Activated T-helper 9 cell treated with anti-CD3 and anti-CD28 coated beads, Interleukin-2, amount 50 U/mL, for 16 hours (primary cell): ENCODE measurements at regions not wholly inside any gene's neighbourhood (a gene's known extent, or its start where the extent isn't known, plus 50 kb on each side); places are given as distances from the start of the nearest gene placed in this dataset.
"Not testable (repeated sequence)": the region's sequence is repeated elsewhere in the genome, so short reads cannot be mapped to it uniquely, and the experiment has no call there.

Experiments used
- DNase-seq: peaks from one replicate; pipeline ENCODE4 v3.0.0-alpha.2; 2020; ENCODE audit warnings: low read depth

GRCh38 chr5:162800301-162800700 is 637.1 kb upstream of the CCNG1 start:
- DNase-seq: no peak

- no peak for DNase-seq
These were observed 636.2 kb upstream of the CCNG1 start for GRCh38 chr5:162801235-162801634.

DNA sequence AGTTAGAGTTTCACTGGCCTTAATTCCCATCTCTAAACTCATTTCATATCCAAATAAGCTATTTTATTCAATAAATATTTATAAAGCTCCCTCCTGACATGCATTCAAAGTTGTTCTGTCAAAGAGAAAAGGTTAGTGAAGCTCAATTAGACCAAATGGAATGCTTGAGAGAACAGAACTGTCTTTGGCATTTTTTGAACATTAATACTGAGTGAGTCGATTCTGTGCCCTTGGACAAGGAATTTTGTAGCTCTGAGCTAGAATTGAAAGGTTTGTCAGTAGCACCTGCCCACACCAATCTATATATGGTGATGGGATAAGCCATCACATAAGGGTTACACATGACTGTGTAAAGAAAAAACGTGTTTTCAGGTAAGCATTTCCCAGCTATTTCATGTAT is 631.2 kb upstream of the CCNG1 start:
- no peak for DNase-seq

- DNase-seq: no peak
These were observed 626.3 kb upstream of the CCNG1 start for GRCh38 chr5:162811071-162811470.

DNA sequence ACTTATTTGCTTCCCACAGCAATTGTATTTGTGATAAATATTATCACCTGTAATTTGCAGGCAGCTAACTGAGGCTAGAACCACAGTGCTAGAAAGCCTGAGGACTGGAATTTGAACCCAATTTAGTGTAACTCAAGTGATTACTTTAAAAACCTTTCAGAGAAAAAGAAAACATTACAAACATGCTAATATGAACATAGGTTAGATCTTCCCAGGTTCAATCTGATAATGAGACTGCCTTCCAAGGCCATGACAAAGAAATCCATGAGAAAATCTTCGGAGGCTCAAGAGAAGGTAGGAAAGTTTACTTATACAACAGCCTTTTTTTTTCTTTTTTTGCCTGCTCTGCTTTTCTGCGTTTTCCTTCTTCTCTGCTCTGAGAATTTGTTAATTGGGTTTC is 620.6 kb upstream of the CCNG1 start:
- no peak for DNase-seq

GRCh38 chr5:162817364-162817763 is 620.0 kb upstream of the CCNG1 start:
- DNase-seq: no peak

GRCh38 chr5:162821664-162822063 is 615.7 kb upstream of the CCNG1 start:
- not testable (repeated sequence) for DNase-seq

DNA sequence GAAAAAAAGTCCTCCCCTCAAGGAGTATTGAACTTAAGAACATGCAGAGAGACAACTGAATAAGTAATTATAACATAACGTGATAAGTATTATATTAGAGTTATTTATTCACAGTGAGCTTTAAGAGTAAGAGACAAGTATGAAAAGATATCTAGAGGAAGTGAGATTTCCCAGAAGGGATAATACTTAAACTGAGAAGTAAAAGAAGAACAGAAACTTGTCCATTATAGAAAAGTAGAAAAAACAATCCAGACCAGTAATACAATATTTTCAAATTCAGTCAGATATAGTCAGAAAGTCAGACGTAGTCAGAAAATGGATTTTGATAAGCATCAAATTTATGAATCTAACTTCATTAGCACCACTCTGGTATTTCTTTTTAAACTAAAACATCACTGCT is 613.0 kb upstream of the CCNG1 start:
- DNase-seq: no peak

DNA sequence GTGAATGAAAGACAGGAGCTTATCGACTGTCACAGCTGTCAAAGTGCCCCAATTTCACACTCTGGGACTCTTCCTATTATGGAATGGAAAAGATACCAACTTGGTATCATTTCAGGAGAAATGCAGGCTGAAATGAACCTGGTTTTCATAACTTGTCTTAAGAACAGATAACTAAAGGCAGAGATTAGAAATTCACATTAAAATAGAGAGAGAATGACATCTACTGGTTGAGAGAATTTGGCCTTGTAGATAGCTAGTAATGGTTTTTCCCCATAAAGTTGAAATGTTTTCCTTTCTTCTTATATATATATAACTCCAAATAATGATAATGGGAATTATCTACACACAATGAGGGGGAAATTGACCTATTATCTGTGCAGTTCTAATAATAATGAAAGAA is 600.2 kb upstream of the CCNG1 start:
- no peak for DNase-seq

GRCh38 chr5:162842727-162843126 is 594.7 kb upstream of the CCNG1 start:
- no peak for DNase-seq

DNA sequence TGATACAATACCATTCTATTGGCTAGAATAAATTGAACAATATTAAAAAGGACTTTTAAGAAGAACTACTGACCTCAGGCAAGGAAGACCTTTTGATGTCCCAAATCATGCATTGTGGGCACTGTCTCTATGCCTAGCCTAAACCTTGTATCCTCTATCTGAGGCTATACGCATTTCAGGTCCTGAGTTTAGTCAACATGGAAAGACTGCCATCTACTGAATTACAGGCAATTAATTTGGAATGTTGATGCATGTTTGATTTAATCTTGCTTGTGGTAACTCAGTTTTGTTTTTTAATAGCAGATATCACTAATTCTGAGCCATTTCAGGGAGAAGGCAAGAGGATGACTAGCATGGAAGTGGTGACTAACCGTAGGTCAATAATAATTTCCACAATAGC is 585.3 kb upstream of the CCNG1 start:
- no peak for DNase-seq

DNA sequence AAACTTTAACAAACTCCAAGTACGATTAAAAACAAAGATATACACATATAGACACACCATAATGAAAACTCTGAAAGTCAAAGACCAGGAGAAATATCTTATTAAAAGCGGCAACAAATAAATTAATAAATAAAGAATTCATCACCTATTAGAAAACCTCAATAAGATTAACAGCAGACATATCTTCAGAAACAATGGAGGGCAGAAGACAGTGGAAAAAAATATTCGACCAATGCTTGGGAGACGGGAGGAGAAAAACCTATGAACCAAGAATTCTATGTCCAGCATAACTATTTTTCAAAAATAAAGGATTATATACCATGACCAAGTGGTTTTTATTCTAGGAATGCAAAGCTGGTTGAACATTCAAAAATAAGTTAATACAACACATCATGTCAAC is 578.6 kb upstream of the CCNG1 start:
- DNase-seq: no peak

DNA sequence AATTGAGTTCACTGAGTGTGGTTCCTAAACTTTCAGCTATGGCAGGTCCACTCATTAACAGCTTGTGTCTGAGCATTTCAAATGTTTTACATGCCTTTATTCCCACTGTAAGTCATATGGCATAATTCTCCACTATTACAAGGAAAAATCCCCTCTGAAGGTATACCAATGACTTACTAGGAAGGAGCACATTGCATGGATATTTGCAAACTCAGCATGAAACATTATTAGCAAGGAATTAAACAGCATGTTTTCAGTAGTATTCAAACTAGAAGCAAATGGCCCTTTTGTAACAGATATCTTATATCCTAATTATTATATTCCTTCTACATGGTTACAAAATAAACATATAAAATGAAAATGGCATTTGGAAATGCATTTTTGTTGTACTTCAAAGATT is 566.4 kb upstream of the CCNG1 start:
- DNase-seq: no peak

DNA sequence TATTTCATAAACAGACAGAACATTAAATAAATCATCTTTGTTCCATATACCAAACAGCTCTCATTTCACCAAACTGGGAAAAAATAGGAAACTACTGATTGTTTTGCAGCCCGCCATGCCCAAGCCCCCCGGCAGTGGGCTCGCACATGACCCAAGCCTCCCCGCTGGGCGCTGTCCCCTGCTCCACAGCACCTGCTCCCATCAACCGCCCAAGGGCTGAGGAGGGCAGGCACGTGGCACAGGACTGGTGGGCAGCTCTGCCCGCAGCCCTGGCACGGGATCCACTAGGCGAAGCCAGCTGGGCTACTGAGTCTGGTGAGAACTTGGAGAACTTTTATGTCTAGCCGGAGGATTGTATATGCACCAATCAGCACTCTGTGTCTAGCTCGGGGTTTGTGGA is 554.8 kb upstream of the CCNG1 start:
- no peak for DNase-seq

GRCh38 chr5:162886717-162887116 is 550.7 kb upstream of the CCNG1 start:
- no peak for DNase-seq

GRCh38 chr5:162888268-162888667 is 549.1 kb upstream of the CCNG1 start:
- DNase-seq: no peak

- DNase-seq: no peak
These were observed 525.5 kb upstream of the CCNG1 start for GRCh38 chr5:162911873-162912272.

DNA sequence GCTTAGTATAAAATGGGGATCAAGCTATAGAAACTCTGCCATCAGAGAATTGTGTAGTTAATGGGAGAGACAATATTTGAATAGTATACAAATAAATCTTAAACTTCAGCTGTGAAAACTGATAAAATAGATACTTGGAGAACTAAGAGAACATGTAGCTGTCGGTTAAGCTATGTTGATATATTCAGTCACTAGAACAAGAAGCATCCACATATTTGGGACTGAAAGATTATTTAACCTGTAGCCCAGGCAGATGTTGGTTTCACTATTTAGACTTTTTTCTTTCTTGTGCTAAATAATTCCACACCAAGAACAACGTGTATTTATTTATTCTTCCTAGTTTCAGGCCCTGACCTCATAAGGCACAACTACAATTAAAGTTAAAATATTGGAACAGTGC is 521.0 kb upstream of the CCNG1 start:
- DNase-seq: no peak

GRCh38 chr5:162929104-162929503 is 508.3 kb upstream of the CCNG1 start:
- no peak for DNase-seq

- no peak for DNase-seq
These were observed 505.9 kb upstream of the CCNG1 start for GRCh38 chr5:162931501-162931900.

DNA sequence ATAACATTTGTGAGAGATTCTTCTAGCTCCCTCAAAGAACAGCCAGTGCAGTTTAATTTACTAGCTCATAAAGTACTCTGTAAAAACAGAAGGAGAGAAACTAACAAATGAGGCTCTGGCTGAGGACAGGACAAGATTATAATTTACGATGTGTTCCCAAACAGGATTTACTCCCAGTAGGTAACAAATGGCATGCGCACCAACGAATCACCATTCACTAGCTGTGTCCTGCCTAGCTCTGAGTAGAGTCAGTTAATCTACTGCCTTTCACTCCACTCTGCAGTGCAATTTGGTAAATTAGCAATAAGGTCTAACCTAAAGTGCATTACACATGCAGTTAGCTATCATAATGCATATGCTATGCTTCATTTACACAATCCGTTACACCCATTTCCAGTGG is 497.4 kb upstream of the CCNG1 start:
- no peak for DNase-seq

DNA sequence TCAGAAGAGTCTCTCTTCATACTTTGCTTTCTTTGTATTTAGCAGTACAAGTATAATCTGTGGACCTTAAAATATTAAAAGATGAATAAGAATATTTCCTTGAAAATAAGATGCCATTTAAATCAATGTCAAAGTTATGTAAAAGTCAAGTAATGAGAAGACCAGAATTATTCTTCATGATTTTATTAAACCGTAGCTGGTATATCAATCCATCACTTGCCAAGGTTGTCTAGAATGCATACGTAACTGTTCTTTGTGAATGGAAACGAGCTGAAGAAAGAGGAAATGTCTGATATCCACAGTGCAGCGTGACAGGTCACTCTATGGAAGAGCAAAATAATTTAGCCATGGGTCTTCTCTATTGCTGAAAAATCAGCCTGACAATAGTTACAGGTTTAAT is 488.7 kb upstream of the CCNG1 start:
- DNase-seq: no peak

DNA sequence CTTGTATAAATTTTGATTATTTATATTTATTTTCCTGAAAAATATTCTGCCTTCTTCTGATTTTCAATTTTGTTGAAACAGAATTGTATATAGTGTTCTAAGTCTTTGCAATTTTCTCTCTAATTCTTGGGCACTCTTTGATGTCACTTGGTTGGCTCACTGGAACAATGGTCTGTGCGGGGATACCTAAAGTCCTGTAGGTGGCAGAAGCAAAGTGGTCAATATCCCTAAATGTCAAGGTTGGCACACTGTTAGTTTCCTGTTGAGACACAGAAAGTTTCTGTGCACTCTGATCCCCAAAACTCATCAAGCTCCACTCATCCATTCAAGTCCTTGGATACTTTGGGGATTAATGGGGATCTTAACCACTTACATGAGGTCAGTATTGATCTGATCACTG is 480.8 kb upstream of the CCNG1 start:
- DNase-seq: no peak

- DNase-seq: not testable (repeated sequence)
These were observed 473.3 kb upstream of the CCNG1 start for GRCh38 chr5:162964144-162964543.

DNA sequence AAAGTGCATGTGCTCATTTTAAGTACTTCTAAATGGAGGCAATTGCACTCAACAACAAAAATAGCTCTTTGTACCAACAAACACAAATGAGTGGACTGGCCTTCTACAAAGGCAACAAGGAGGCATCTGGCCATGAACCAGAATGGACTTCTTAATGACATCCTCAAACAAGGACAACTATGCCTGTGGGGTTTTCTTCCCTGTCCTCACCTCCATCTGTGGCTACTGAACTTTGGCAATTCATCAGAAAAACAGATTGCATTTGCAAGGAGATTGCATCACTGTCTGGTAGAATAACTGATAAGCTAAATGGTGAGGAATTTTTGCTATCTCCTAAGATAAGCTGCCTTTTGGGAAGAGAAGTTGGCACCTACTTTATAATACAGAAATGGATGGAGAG is 447.3 kb upstream of the CCNG1 start:
- DNase-seq: no peak
